ENCODE measurements at regions not wholly inside any gene's neighbourhood (a gene's known extent, or its start where the extent isn't known, plus 50 kb on each side); places are given as distances from the start of the nearest gene placed in this dataset.
"Not testable (repeated sequence)": the region's sequence is repeated elsewhere in the genome, so short reads cannot be mapped to it uniquely, and the experiment has no call there.

- no peak for DNase-seq (ENCODE audit: low spot score)
- no peaks in the 10 kb centered on the region for H3K9me3 Mint-ChIP-seq
- Histone ChIP-seq H3F3A (ENCODE audit: low read depth) (no peaks in the 10 kb centered on the region), H3K4me3 (no peak overlapping the region), H3K9me3 (ENCODE audit: low read depth) (no peaks in the 10 kb centered on the region), H3K36me3 (no peaks in the 10 kb centered on the region), H3K9ac (no peak overlapping the region), H3K79me2 (ENCODE audit: low read depth) (no peaks in the 10 kb centered on the region), H4K20me1 (ENCODE audit: low read depth) (no peaks in the 10 kb centered on the region), H2AFZ (replicated peaks) (no peak overlapping the region), H3K27me3 (no peaks in the 10 kb centered on the region), H3K4me1 (no peaks in the 10 kb centered on the region), H3K4me2 (no peak overlapping the region), H3K27ac (no peak overlapping the region)
- H3K27ac Mint-ChIP-seq, result no peak overlapping the region
- no peak overlapping the region for H3K4me3 Mint-ChIP-seq
- H3K4me1 Mint-ChIP-seq, result peaks cover 22% of the 10 kb centered on the region
- no peaks in the 10 kb centered on the region for H3K36me3 Mint-ChIP-seq
- TF ChIP-seq EZH2 (IDR thresholded peaks at IDR 0.05) (no peak), EZH2phosphoT487 (IDR thresholded peaks at IDR 0.05) (no peak), CTCF (IDR thresholded peaks at IDR 0.05) (no peak)
- no peaks in the 10 kb centered on the region for H3K27me3 Mint-ChIP-seq (ENCODE audit: insufficient read depth, low read depth)
These were observed 122.5 kb upstream of the RFX3 start for GRCh38 chr9:3648266-3648665.

- Mint-ChIP-seq H3K9me3 (no peaks in the 10 kb centered on the region), H3K27me3 (ENCODE audit: insufficient read depth, low read depth) (no peaks in the 10 kb centered on the region), H3K4me1 (peaks cover 22% of the 10 kb centered on the region), H3K27ac (no peak overlapping the region), H3K36me3 (no peaks in the 10 kb centered on the region), H3K4me3 (no peak overlapping the region)
- Histone ChIP-seq H3K27me3 (no peaks in the 10 kb centered on the region), H3K79me2 (ENCODE audit: low read depth) (no peaks in the 10 kb centered on the region), H2AFZ (replicated peaks) (no peak overlapping the region), H3K36me3 (no peaks in the 10 kb centered on the region), H3F3A (ENCODE audit: low read depth) (no peaks in the 10 kb centered on the region), H3K27ac (no peak overlapping the region), H4K20me1 (ENCODE audit: low read depth) (no peaks in the 10 kb centered on the region), H3K4me2 (no peak overlapping the region), H3K4me1 (no peaks in the 10 kb centered on the region), H3K9me3 (ENCODE audit: low read depth) (no peaks in the 10 kb centered on the region), H3K9ac (no peak overlapping the region), H3K4me3 (no peak overlapping the region)
- no peak for DNase-seq (ENCODE audit: low spot score)
- TF ChIP-seq CTCF (IDR thresholded peaks at IDR 0.05) (no peak), EZH2phosphoT487 (IDR thresholded peaks at IDR 0.05) (no peak), EZH2 (IDR thresholded peaks at IDR 0.05) (no peak)
These were observed 121.9 kb upstream of the RFX3 start for GRCh38 chr9:3647652-3648051.

- no peaks in the 10 kb centered on the region for H3K27me3 Mint-ChIP-seq (ENCODE audit: insufficient read depth, low read depth)
- peak overlapping the region; percentile 94 for H3K27ac Mint-ChIP-seq
- H3K4me1 ChIP-seq, result no peaks in the 10 kb centered on the region
- H3K9me3 ChIP-seq (ENCODE audit: low read depth), result no peaks in the 10 kb centered on the region
- H3K4me3 Mint-ChIP-seq, result no peak overlapping the region
- no peak for DNase-seq (ENCODE audit: low spot score)
- no peak overlapping the region for H3K4me3 ChIP-seq
- H3K9me3 Mint-ChIP-seq, result no peaks in the 10 kb centered on the region
- no peaks in the 10 kb centered on the region for H3K79me2 ChIP-seq (ENCODE audit: low read depth)
- no peaks in the 10 kb centered on the region for H3K27me3 ChIP-seq
- H3K4me2 ChIP-seq, result no peak overlapping the region
- no peak overlapping the region for H3K27ac ChIP-seq
- H3F3A ChIP-seq (ENCODE audit: low read depth), result no peaks in the 10 kb centered on the region
- no peak for TF ChIP-seq CTCF (IDR thresholded peaks at IDR 0.05)
- no peak for TF ChIP-seq EZH2phosphoT487 (IDR thresholded peaks at IDR 0.05)
- TF ChIP-seq EZH2 (IDR thresholded peaks at IDR 0.05), result no peak
- H2AFZ ChIP-seq (replicated peaks), result no peak overlapping the region
- no peaks in the 10 kb centered on the region for H4K20me1 ChIP-seq (ENCODE audit: low read depth)
- H3K9ac ChIP-seq, result no peak overlapping the region
- H3K36me3 ChIP-seq, result no peaks in the 10 kb centered on the region
- peaks cover 22% of the 10 kb centered on the region for H3K4me1 Mint-ChIP-seq
- H3K36me3 Mint-ChIP-seq, result no peaks in the 10 kb centered on the region
These were observed 120.4 kb upstream of the RFX3 start for GRCh38 chr9:3646226-3646625.

GRCh38 chr9:3642075-3642474, 116.3 kb upstream of the RFX3 start:
- not testable (repeated sequence) for H3K27ac Mint-ChIP-seq; H3K27me3 Mint-ChIP-seq (ENCODE audit: insufficient read depth, low read depth); H3K4me3 Mint-ChIP-seq

More at GRCh38 chr9:3642075-3642474, 116.3 kb upstream of the RFX3 start:
- H3K36me3 Mint-ChIP-seq; H3K27ac ChIP-seq; H3K9me3 ChIP-seq (ENCODE audit: low read depth); H3K4me1 ChIP-seq; H3K4me3 ChIP-seq; H3K4me2 ChIP-seq; DNase-seq (ENCODE audit: low spot score); H4K20me1 ChIP-seq (ENCODE audit: low read depth); H3K9ac ChIP-seq; H3K79me2 ChIP-seq (ENCODE audit: low read depth); H3K27me3 ChIP-seq; H3F3A ChIP-seq (ENCODE audit: low read depth); H2AFZ ChIP-seq (replicated peaks); H3K36me3 ChIP-seq: not testable (repeated sequence)
- Mint-ChIP-seq H3K9me3 (peaks cover 12% of the 10 kb centered on the region), H3K4me1 (peaks cover 18% of the 10 kb centered on the region)

All from neural progenitor cell (in vitro differentiated cells).